GM06990 (cell line): ENCODE measurements at regions not wholly inside any gene's neighbourhood (a gene's known extent, or its start where the extent isn't known, plus 50 kb on each side); places are given as distances from the start of the nearest gene placed in this dataset.

Experiments
- DNase-seq: peaks from one replicate; pipeline ENCODE4 v3.0.0-alpha.2; 2011; ENCODE audit not compliant: insufficient read length; ENCODE audit errors: extremely low read depth
- H3K27me3 ChIP-seq: replicated peaks from 2 replicates; pipeline ENCODE4 v1.6.0; 2011; ENCODE audit warnings: low read length; ENCODE audit not compliant: control insufficient read depth, insufficient read depth
- H3K36me3 ChIP-seq: 2 replicates; pipeline ENCODE4 v1.5.1; 2011; ENCODE audit warnings: low read length; ENCODE audit not compliant: control insufficient read depth, insufficient read depth
- H3K4me3 ChIP-seq: replicated peaks from 2 replicates; pipeline ENCODE4 v1.5.1; 2011; ENCODE audit warnings: low read depth, mild to moderate bottlenecking, control low read depth, low read length
- CTCF ChIP-seq: IDR thresholded peaks from 2 replicates; pipeline ENCODE4 v1.5.1; 2011; ENCODE audit warnings: low read length, control low read depth, mild to moderate bottlenecking, inconsistent platforms; ENCODE audit not compliant: insufficient read depth, poor library complexity, severe bottlenecking

- Histone ChIP-seq H3K27me3 (no peaks in the 10 kb centered on the region), H3K36me3 (no peaks in the 10 kb centered on the region), H3K4me3 (no peak overlapping the region)
- TF ChIP-seq CTCF, result no peak
- no peak for DNase-seq
Observed at GRCh38 chr10:25778646-25779045, 155.4 kb upstream of the MYO3A start.

GRCh38 chr10:25786161-25786560 is 147.9 kb upstream of the MYO3A start:
- Histone ChIP-seq H3K27me3 (no peaks in the 10 kb centered on the region; the same call in 1 of the 2 replicates), H3K4me3 (no peak overlapping the region), H3K36me3 (no peaks in the 10 kb centered on the region)
- DNase-seq, result no peak
- TF ChIP-seq CTCF, result no peak

GRCh38 chr10:25786899-25787298 is 147.1 kb upstream of the MYO3A start:
- no peak for TF ChIP-seq CTCF
- no peaks in the 10 kb centered on the region; the same call in 1 of the 2 replicates for H3K27me3 ChIP-seq
- H3K4me3 ChIP-seq, result no peak overlapping the region

GRCh38 chr10:25797888-25798429 is 136.1 kb upstream of the MYO3A start:
- TF ChIP-seq CTCF, result no peak
- no peaks in the 10 kb centered on the region for H3K36me3 ChIP-seq
- H3K4me3 ChIP-seq, result no peak overlapping the region
- no peak for DNase-seq
- H3K27me3 ChIP-seq, result no peaks in the 10 kb centered on the region

More at GRCh38 chr10:25786899-25787298, 147.1 kb upstream of the MYO3A start:
- H3K36me3 ChIP-seq, result no peaks in the 10 kb centered on the region
- DNase-seq, result no peak

- Histone ChIP-seq H3K27me3 (no peaks in the 10 kb centered on the region; the same call in 1 of the 2 replicates), H3K36me3 (no peaks in the 10 kb centered on the region), H3K4me3 (no peak overlapping the region)
- TF ChIP-seq CTCF, result no peak
- DNase-seq, result no peak
Observed at GRCh38 chr10:25804505-25804904, 129.5 kb upstream of the MYO3A start.

- Histone ChIP-seq H3K4me3 (no peak overlapping the region), H3K27me3 (no peaks in the 10 kb centered on the region; the same call in 1 of the 2 replicates), H3K36me3 (no peaks in the 10 kb centered on the region)
- no peak for DNase-seq
- no peak for TF ChIP-seq CTCF
Observed at GRCh38 chr10:25805986-25806385, 128.0 kb upstream of the MYO3A start.
